GM19455 (cell line): ENCODE measurements at regions not wholly inside any gene's neighbourhood (a gene's known extent, or its start where the extent isn't known, plus 50 kb on each side); places are given as distances from the start of the nearest gene placed in this dataset.

Experiments
- ATAC-seq: cut with Tn5 transposase; IDR thresholded peaks from one replicate; pipeline ENCODE4 v1.9.1; 2021; ENCODE audit not compliant: unreplicated experiment

GRCh38 chrX:40153345-40154249, 55.8 kb upstream of the BCOR start:
- ATAC-seq, result no peak

DNA sequence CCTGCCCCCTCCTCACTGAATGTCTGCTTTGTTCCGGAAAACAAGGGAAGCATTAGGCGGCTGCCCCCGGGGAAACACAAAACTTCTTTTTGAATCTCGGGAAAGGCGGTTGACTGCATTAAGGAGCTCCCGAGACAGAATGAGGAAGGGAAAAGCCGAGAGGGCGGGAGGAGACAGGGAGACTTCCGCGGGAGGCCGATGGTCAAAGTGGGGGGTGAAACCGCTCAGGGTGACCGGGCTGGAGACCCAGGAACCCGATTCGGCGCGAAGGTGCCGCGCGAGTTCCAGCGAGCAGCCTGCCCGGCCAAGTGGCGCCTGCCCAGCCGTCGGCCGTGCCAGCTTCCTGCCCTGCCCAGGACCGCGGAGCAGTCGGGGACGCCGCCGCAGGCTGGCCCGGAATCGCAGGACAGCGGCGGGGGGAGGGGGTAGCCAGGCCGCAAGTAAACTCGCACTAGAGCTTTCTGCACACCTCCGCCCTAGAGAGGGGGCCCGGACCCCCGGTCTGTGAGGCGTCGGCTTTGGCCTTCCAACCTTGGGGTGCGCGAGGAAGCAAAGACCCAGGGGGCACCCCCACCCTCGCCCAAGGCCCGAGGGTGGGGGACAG, 55.1 kb upstream of the BCOR start:
- no peak for ATAC-seq

GRCh38 chrX:40152173-40152711, 54.5 kb upstream of the BCOR start:
- ATAC-seq, result no peak

- no peak for ATAC-seq
Measured at GRCh38 chrX:40151211-40152172, 53.7 kb upstream of the BCOR start.

GRCh38 chrX:40150503-40150902, 52.7 kb upstream of the BCOR start:
- no peak for ATAC-seq

- ATAC-seq, result no peak
Measured at GRCh38 chrX:40149286-40150175, 51.8 kb upstream of the BCOR start.

DNA sequence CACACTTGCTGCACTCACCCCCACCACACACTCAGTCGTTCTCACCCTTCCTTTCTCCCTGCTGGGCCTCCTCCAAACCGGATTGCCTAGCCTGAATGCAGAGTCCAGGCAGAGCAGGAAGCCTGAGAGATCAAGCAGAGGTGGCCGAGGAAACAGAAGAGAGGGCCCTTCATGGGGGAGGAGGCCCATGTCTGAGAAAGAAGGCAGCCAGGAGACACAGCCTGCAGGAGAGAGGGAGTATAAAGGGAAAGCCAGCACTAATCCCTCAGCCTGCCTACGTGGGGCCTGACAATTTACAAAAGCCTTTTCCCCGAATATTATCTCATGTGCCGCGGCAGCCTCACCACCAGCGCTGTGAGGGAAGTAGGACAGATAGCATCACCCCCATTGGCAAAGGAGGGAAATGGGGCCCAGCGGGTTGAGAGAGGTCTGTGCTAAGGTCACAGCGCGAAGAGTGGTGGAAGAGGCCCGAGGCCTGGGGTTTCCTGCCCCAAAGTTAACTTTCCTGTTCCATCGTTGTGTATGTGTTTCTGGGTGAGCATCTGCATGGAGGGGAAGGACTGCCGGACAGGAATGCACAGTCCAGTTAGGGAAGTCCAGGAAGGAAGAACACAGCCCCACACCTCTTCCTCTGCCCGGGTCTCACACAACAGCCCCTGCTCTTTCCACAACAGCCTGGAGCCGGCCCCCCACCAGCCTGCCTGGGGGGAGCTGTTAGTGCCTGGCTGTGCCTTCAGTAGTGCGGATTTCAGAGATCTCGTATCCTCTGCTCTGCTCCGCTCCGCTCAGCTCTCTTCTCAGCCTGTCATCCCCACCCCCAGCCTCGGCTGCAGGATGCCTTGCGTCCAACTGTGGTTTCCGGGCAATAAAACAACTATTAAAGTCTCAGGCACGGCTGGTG, 50.9 kb upstream of the BCOR start:
- ATAC-seq, result no peak

GRCh38 chrX:40147971-40148370, 50.2 kb upstream of the BCOR start:
- no peak for ATAC-seq
